ENCODE measurements at regions not wholly inside any gene's neighbourhood (a gene's known extent, or its start where the extent isn't known, plus 50 kb on each side); places are given as distances from the start of the nearest gene placed in this dataset.

GRCh38 chr9:27625751-27626150, 52.5 kb upstream of the C9orf72 start:
- DNase-seq = no peak

- DNase-seq = no peak
Observed at GRCh38 chr9:27626244-27627187, 53.2 kb upstream of the C9orf72 start.

- no peak for DNase-seq
Observed at GRCh38 chr9:27627188-27627564, 53.9 kb upstream of the C9orf72 start.

- no peak for DNase-seq
Observed at GRCh38 chr9:27628311-27628710, 55.0 kb upstream of the C9orf72 start.

- DNase-seq = no peak
Observed at GRCh38 chr9:27629425-27629824, 56.1 kb upstream of the C9orf72 start.

GRCh38 chr9:27632254-27632653, 59.0 kb upstream of the C9orf72 start:
- no peak for DNase-seq

- DNase-seq = no peak
Observed at GRCh38 chr9:27633764-27634163, 60.5 kb upstream of the C9orf72 start.

- no peak for DNase-seq
Observed at GRCh38 chr9:27634879-27635278, 61.6 kb upstream of the C9orf72 start.

GRCh38 chr9:27638716-27639115, 65.4 kb upstream of the C9orf72 start:
- DNase-seq = no peak

- no peak for DNase-seq
Observed at GRCh38 chr9:27645161-27645840, 72.0 kb upstream of the C9orf72 start.

GRCh38 chr9:27653246-27653645, 80.0 kb upstream of the C9orf72 start:
- DNase-seq = no peak

GRCh38 chr9:27653957-27654356, 80.7 kb upstream of the C9orf72 start:
- DNase-seq = no peak

GRCh38 chr9:27654629-27655285, 81.5 kb upstream of the C9orf72 start:
- peak; percentile 68 for DNase-seq

- DNase-seq = no peak
Observed at GRCh38 chr9:27655441-27655840, 82.2 kb upstream of the C9orf72 start.

GRCh38 chr9:27659001-27659400, 85.7 kb upstream of the C9orf72 start:
- no peak for DNase-seq

GRCh38 chr9:27659571-27659970, 86.3 kb upstream of the C9orf72 start:
- DNase-seq = no peak

- DNase-seq = no peak
Observed at GRCh38 chr9:27660148-27660547, 86.9 kb upstream of the C9orf72 start.

- no peak for DNase-seq
Observed at GRCh38 chr9:27663526-27663925, 90.2 kb upstream of the C9orf72 start.

- DNase-seq = no peak
Observed at GRCh38 chr9:27664121-27664779, 91.0 kb upstream of the C9orf72 start.

- DNase-seq = no peak
Observed at GRCh38 chr9:27665136-27665535, 91.9 kb upstream of the C9orf72 start.

GRCh38 chr9:27668280-27668679, 95.0 kb upstream of the C9orf72 start:
- no peak for DNase-seq

- no peak for DNase-seq
Observed at GRCh38 chr9:27671636-27672035, 98.4 kb upstream of the C9orf72 start.

- DNase-seq = no peak
Observed at GRCh38 chr9:27672718-27673117, 99.4 kb upstream of the C9orf72 start.

Measured in NCI-H446 treated with DMSO at 0.1 percent for 48 hours (cell line).